ENCODE measurements at regions not wholly inside any gene's neighbourhood (a gene's known extent, or its start where the extent isn't known, plus 50 kb on each side); places are given as distances from the start of the nearest gene placed in this dataset.
A peak's percentile ranks its signal among the peaks of the same experiment; 100 is the strongest.
"Not testable (repeated sequence)": the region's sequence is repeated elsewhere in the genome, so short reads cannot be mapped to it uniquely, and the experiment has no call there.

DNA sequence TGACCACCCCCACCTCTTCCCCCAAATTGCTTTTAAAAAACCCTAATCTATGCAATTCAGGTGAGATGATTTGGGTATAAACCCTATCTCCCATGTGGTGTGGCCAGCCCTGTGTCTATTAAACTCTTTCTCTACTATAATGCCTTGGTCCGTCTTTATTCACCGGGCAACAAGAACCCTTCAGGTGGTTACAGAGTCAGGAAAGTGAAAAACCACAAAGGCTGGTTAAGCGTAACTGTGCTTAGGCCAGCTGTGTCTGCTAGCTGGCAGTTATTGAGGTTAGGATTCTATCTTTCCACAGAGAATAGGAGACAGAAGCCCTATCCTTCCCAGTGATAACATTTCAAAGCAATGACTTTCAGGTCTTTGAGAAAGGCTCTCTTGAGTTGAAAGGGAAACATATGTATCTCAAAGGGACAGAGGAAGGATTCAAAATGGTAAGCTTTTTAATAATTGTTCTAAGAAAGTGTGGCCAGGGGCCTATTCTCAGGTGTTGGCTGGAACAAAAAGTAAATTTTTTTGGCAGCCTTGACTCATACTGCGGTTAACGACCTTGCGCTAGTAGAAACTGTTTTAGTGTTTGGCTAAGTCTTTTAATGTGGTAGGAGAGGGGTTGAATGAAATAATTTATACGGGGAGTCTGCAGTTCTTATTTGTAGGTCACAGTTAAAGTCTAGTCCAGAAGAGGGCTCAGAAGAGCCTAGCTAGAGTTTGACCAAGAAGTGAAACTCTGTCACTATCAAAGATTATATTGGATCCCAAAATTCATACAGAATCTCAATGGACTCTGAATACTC lies 89.0 kb downstream of the NPAP1 start:
- Histone ChIP-seq H3K4me1 (ENCODE audit: control insufficient read depth, insufficient read depth, low read length) (no peaks in the 10 kb centered on the region), H3K36me3 (ENCODE audit: control insufficient read depth, insufficient read depth, low read length) (no peaks in the 10 kb centered on the region), H3K27me3 (ENCODE audit: control insufficient read depth, insufficient read depth, low read length, poor library complexity, severe bottlenecking) (no peaks in the 10 kb centered on the region), H3K27ac (ENCODE audit: insufficient read depth, low read depth, low read length, poor library complexity, severe bottlenecking) (no peak overlapping the region), H3K4me3 (ENCODE audit: insufficient read depth, low read depth, low read length) (no peak overlapping the region), H3K9me3 (ENCODE audit: control insufficient read depth, low read length) (no peaks in the 10 kb centered on the region)
- WGBS, 2 experiments: 85 to 91% methylated on average over 7 of the region's 7 CpGs

DNA sequence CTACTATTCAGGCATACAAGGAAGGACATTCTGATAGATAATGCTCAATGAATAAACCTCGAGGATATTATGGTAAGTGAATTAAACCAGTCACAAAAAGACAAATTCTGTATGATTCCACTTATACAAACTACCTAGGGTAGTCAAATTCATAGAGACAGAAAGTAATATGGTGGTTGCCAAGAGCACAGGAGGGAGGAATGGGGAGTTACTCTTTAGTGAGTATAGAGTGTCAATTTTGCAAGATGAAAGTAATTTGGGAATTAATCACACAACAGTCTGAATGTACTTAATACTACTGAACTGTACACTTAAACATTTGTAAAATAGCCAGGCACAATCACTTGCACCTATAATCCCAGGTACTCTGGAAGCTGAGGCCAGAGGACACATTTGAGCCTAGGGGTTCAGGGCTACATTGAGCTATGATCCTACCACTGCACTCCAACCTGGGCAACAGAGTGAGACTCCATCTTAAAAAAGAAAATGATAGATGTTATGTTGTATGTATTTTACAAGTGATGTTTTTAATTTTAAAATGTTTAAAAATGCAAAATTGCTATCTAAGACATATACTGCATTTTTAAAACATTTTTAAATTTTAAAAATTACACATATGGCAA lies 91.0 kb downstream of the NPAP1 start:
- Histone ChIP-seq H3K27me3 (ENCODE audit: control insufficient read depth, insufficient read depth, low read length, poor library complexity, severe bottlenecking) (no peaks in the 10 kb centered on the region), H3K27ac (ENCODE audit: insufficient read depth, low read depth, low read length, poor library complexity, severe bottlenecking) (no peak overlapping the region), H3K4me3 (ENCODE audit: insufficient read depth, low read depth, low read length) (no peak overlapping the region), H3K36me3 (ENCODE audit: control insufficient read depth, insufficient read depth, low read length) (no peaks in the 10 kb centered on the region), H3K4me1 (ENCODE audit: control insufficient read depth, insufficient read depth, low read length) (no peaks in the 10 kb centered on the region), H3K9me3 (ENCODE audit: control insufficient read depth, low read length) (no peaks in the 10 kb centered on the region)
- WGBS, 2 experiments: no CpG with 5 or more reads among the region's 1 CpG

DNA sequence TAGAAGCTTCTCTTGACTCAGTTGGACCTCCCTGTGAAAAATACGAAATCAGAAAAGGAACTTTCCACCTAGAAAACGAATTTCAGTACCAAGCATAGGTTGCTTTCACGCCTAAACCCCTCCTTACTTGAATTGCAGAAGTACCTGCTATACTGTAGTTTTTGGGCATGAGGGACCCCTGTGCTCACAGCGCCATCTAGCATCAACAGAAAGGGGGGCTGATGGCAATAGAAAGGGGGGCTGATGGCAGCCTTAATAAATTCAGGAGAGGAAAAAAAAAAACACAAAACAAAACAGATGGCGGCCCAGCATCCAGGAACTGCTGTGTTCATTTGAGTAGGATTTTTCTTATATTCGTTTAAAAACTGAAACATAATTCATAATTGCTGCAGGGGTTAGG lies 96.7 kb downstream of the NPAP1 start:
- no peaks in the 10 kb centered on the region for H3K4me1 ChIP-seq (ENCODE audit: control insufficient read depth, insufficient read depth, low read length)
- no peaks in the 10 kb centered on the region for H3K27me3 ChIP-seq (ENCODE audit: control insufficient read depth, insufficient read depth, low read length, poor library complexity, severe bottlenecking)
- peak overlapping the region; percentile 46 for H3K4me3 ChIP-seq (ENCODE audit: insufficient read depth, low read depth, low read length)
- no peak overlapping the region for H3K27ac ChIP-seq (ENCODE audit: insufficient read depth, low read depth, low read length, poor library complexity, severe bottlenecking)
- 28 to 34% methylated on average over 5 to 6 of the region's 6 CpGs for WGBS, 2 experiments
- no peaks in the 10 kb centered on the region for H3K36me3 ChIP-seq (ENCODE audit: control insufficient read depth, insufficient read depth, low read length)
- peaks cover 5% of the 10 kb centered on the region for H3K9me3 ChIP-seq (ENCODE audit: control insufficient read depth, low read length)

GRCh38 chr15:24772686-24773373 lies 97.3 kb downstream of the NPAP1 start:
- Histone ChIP-seq H3K27ac (ENCODE audit: insufficient read depth, low read depth, low read length, poor library complexity, severe bottlenecking) (peak overlapping the region; percentile 84), H3K9me3 (ENCODE audit: control insufficient read depth, low read length) (peaks cover 5% of the 10 kb centered on the region), H3K36me3 (ENCODE audit: control insufficient read depth, insufficient read depth, low read length) (no peaks in the 10 kb centered on the region), H3K4me3 (ENCODE audit: insufficient read depth, low read depth, low read length) (peak overlapping the region; percentile 46), H3K4me1 (ENCODE audit: control insufficient read depth, insufficient read depth, low read length) (no peaks in the 10 kb centered on the region), H3K27me3 (ENCODE audit: control insufficient read depth, insufficient read depth, low read length, poor library complexity, severe bottlenecking) (no peaks in the 10 kb centered on the region)
- 43 to 48% methylated on average over 47 of the region's 47 CpGs for WGBS, 2 experiments

GRCh38 chr15:24777307-24777706 lies 101.7 kb downstream of the NPAP1 start:
- Histone ChIP-seq H3K9me3 (ENCODE audit: control insufficient read depth, low read length) (peaks cover 5% of the 10 kb centered on the region), H3K4me1 (ENCODE audit: control insufficient read depth, insufficient read depth, low read length) (no peaks in the 10 kb centered on the region), H3K27me3 (ENCODE audit: control insufficient read depth, insufficient read depth, low read length, poor library complexity, severe bottlenecking) (no peaks in the 10 kb centered on the region), H3K27ac (ENCODE audit: insufficient read depth, low read depth, low read length, poor library complexity, severe bottlenecking) (no peak overlapping the region), H3K36me3 (ENCODE audit: control insufficient read depth, insufficient read depth, low read length) (no peaks in the 10 kb centered on the region), H3K4me3 (ENCODE audit: insufficient read depth, low read depth, low read length) (no peak overlapping the region)

DNA sequence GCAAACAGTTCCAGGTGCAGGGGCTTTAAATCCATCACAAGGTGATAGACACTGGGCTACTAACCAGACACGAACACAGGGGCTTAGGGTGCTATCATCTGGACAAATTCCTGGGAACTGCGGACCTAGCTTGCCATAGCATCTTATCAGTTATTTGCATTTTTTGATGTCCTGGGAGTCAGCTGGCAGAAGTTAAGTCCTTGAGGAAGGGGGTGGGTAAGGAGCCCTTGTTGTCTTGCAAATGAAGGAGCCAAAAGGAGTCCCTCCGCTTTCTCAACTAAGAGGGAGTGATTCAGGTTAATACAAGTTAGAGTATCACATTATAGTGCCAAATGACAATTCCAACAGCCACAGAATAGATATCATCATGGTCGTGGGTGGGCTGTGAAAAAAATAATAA lies 108.9 kb downstream of the NPAP1 start:
- Histone ChIP-seq H3K4me1 (ENCODE audit: control insufficient read depth, insufficient read depth, low read length) (no peaks in the 10 kb centered on the region), H3K9me3 (ENCODE audit: control insufficient read depth, low read length) (no peaks in the 10 kb centered on the region), H3K27ac (ENCODE audit: insufficient read depth, low read depth, low read length, poor library complexity, severe bottlenecking) (no peak overlapping the region), H3K27me3 (ENCODE audit: control insufficient read depth, insufficient read depth, low read length, poor library complexity, severe bottlenecking) (no peaks in the 10 kb centered on the region), H3K4me3 (ENCODE audit: insufficient read depth, low read depth, low read length) (no peak overlapping the region), H3K36me3 (ENCODE audit: control insufficient read depth, insufficient read depth, low read length) (no peaks in the 10 kb centered on the region)
- WGBS, 2 experiments: 48 to 58% methylated on average over 3 to 4 of the region's 4 CpGs

DNA sequence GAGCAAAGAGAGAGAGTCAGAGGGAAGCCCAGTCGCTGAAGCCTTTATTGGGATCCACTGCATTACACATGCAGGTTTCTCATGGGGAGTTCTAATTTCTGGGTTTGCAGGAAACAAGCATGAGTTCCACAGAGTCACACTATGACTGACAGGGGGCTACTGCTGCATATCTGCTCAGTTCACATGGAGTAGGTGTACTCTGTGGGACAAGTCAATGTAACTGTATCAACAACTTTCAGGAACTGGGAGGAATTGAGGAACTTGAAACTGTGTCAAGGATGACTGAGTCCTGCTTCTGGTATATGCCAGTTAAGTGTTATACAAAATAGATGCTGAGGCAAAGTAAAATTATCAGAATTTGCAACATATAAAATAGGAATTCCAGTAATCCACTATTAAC lies 110.8 kb downstream of the NPAP1 start:
- no peak overlapping the region for H3K27ac ChIP-seq (ENCODE audit: insufficient read depth, low read depth, low read length, poor library complexity, severe bottlenecking)
- 50 to 61% methylated on average over 1 of the region's 1 CpG for WGBS, 2 experiments
- no peaks in the 10 kb centered on the region for H3K27me3 ChIP-seq (ENCODE audit: control insufficient read depth, insufficient read depth, low read length, poor library complexity, severe bottlenecking)
- H3K36me3 ChIP-seq (ENCODE audit: control insufficient read depth, insufficient read depth, low read length): no peaks in the 10 kb centered on the region
- no peaks in the 10 kb centered on the region for H3K4me1 ChIP-seq (ENCODE audit: control insufficient read depth, insufficient read depth, low read length)
- H3K9me3 ChIP-seq (ENCODE audit: control insufficient read depth, low read length): no peaks in the 10 kb centered on the region
- H3K4me3 ChIP-seq (ENCODE audit: insufficient read depth, low read depth, low read length): no peak overlapping the region

GRCh38 chr15:24802624-24803023 lies 127.0 kb downstream of the NPAP1 start:
- WGBS, 2 experiments: 82 to 85% methylated on average over 6 of the region's 6 CpGs
- not testable (repeated sequence) for H3K27me3 ChIP-seq (ENCODE audit: control insufficient read depth, insufficient read depth, low read length, poor library complexity, severe bottlenecking); H3K9me3 ChIP-seq (ENCODE audit: control insufficient read depth, low read length); H3K4me3 ChIP-seq (ENCODE audit: insufficient read depth, low read depth, low read length); H3K36me3 ChIP-seq (ENCODE audit: control insufficient read depth, insufficient read depth, low read length); H3K4me1 ChIP-seq (ENCODE audit: control insufficient read depth, insufficient read depth, low read length); H3K27ac ChIP-seq (ENCODE audit: insufficient read depth, low read depth, low read length, poor library complexity, severe bottlenecking)

- Histone ChIP-seq H3K36me3 (ENCODE audit: control insufficient read depth, insufficient read depth, low read length) (no peaks in the 10 kb centered on the region), H3K27me3 (ENCODE audit: control insufficient read depth, insufficient read depth, low read length, poor library complexity, severe bottlenecking) (no peaks in the 10 kb centered on the region), H3K9me3 (ENCODE audit: control insufficient read depth, low read length) (no peaks in the 10 kb centered on the region), H3K4me1 (ENCODE audit: control insufficient read depth, insufficient read depth, low read length) (no peaks in the 10 kb centered on the region), H3K4me3 (ENCODE audit: insufficient read depth, low read depth, low read length) (no peak overlapping the region), H3K27ac (ENCODE audit: insufficient read depth, low read depth, low read length, poor library complexity, severe bottlenecking) (no peak overlapping the region)
- WGBS, 2 experiments: 71 to 85% methylated on average over 2 of the region's 2 CpGs
Observed at GRCh38 chr15:24819680-24820079, 135.1 kb upstream of the SNRPN start.

DNA sequence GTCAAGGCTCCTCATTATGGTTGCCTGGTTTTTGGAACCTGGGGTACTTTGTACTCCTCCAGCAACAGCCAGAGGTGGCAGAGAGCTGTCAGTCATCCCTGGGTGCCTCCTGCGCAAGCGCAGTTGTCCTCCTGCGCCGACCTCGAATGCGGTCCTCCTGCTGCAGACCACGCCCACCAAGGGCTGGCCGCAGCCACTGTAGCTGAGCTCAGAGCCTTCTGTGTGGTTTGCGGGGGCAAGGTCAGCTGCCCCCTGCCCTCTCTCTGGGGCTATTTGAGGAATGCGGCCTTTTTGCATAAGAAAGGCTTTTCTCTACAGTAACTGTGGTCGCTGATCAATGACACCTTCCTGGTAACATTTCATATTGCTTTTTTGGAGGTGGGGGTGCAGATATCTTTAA lies 131.3 kb upstream of the SNRPN start:
- Histone ChIP-seq H3K36me3 (ENCODE audit: control insufficient read depth, insufficient read depth, low read length) (no peaks in the 10 kb centered on the region), H3K27ac (ENCODE audit: insufficient read depth, low read depth, low read length, poor library complexity, severe bottlenecking) (no peak overlapping the region), H3K4me1 (ENCODE audit: control insufficient read depth, insufficient read depth, low read length) (no peaks in the 10 kb centered on the region), H3K27me3 (ENCODE audit: control insufficient read depth, insufficient read depth, low read length, poor library complexity, severe bottlenecking) (no peaks in the 10 kb centered on the region), H3K4me3 (ENCODE audit: insufficient read depth, low read depth, low read length) (peak overlapping the region; percentile 24), H3K9me3 (ENCODE audit: control insufficient read depth, low read length) (no peaks in the 10 kb centered on the region)
- WGBS, 2 experiments: 40 to 42% methylated on average over 10 to 11 of the region's 11 CpGs
